GM19468 (cell line): ENCODE measurements at regions not wholly inside any gene's neighbourhood (a gene's known extent, or its start where the extent isn't known, plus 50 kb on each side); places are given as distances from the start of the nearest gene placed in this dataset.
"Not testable (repeated sequence)": the region's sequence is repeated elsewhere in the genome, so short reads cannot be mapped to it uniquely, and the experiment has no call there.

Source experiments
- ATAC-seq: cut with Tn5 transposase; IDR thresholded peaks from one replicate; pipeline ENCODE4 v1.9.1; 2021; ENCODE audit warnings: mild to moderate bottlenecking, moderate library complexity, moderate number of reproducible peaks; ENCODE audit not compliant: unreplicated experiment; ENCODE audit errors: extremely low read depth

DNA sequence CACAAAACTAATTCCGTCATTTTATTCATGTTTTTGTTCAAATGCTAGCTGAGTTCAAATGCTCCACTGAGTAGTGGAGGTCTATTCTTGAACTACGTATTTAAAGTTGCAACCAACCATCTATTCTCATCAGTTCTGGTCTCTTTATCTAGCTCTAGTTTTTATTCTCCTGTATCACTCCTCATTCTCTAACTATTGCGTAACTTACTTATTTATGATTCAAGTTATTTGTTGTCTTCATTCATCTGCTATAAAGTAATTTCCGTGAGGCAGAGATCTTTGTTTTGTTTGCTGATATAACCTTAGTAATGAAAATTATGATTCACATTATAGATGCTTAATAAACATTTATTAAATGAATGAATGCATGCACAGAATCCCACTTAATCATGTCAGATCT is 221.6 kb upstream of the ASCC3 start:
- no peak for ATAC-seq

- ATAC-seq: no peak
These were observed 227.2 kb upstream of the ASCC3 start for GRCh38 chr6:101108286-101108685.

GRCh38 chr6:101110814-101111213 is 229.7 kb upstream of the ASCC3 start:
- no peak for ATAC-seq

GRCh38 chr6:101113468-101114260 is 232.5 kb upstream of the ASCC3 start:
- no peak for ATAC-seq

DNA sequence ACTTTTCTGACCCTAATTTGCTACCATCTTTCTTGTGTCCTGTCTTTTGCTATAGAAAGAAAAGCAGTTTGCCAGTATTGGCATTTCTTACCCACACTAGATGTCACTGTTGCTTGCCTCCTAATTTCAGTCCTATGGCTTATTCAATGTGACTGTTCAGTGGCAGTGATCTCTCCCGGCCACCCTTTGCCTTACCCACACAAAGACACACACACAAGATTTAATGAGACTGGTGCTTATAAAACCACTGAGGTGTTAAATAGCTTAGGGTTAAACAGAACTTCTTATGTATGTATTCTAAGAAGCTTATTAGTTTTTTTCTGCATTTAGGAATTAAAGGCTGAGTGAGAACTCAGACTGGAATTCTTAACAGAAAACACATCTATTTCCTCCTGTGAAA is 233.6 kb upstream of the ASCC3 start:
- ATAC-seq: no peak

GRCh38 chr6:101116337-101116736 is 235.2 kb upstream of the ASCC3 start:
- ATAC-seq: no peak

GRCh38 chr6:101117393-101118135 is 236.4 kb upstream of the ASCC3 start:
- ATAC-seq: no peak

DNA sequence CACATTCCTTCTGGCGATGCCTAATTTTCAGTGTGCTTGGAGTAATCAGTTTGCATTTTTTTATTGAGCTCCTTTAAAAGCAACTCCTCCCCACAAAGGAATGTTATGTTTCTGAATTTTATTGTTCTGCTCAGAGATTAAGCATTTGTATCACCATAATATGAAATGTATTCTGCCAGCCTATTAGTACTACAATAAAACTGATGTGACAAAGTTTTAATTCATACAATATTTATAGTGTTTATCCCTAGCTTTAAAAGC is 236.9 kb upstream of the ASCC3 start:
- ATAC-seq: no peak

- ATAC-seq: no peak
These were observed 239.6 kb upstream of the ASCC3 start for GRCh38 chr6:101120747-101121146.

DNA sequence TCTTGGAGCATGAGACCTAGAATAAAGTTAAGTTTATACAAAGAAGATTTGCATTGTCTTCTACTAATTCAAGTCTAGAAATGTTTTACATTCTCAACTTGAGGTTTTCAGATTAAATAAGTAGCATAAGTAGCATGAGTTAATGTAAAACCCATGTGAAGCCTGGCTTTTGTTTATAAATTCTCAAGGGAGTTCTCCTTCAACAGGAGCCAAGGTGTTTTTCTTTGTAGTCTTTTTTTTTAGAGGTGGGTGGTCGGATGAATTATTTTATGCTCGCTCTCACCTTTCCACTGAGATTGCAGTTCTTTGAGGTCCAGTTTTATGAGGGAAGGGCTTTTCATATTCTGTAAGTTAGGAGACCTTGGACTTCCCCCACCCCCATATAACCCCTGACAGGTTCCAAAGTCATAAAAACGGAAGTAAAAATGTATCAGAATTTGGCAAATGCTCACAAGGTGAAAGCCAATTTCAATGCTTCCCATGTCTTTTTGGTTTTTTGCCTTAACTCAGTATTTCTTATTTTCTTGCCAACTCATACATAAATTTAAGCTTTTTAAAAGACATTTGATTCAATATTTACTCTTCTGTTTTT is 244.3 kb upstream of the ASCC3 start:
- ATAC-seq: no peak

DNA sequence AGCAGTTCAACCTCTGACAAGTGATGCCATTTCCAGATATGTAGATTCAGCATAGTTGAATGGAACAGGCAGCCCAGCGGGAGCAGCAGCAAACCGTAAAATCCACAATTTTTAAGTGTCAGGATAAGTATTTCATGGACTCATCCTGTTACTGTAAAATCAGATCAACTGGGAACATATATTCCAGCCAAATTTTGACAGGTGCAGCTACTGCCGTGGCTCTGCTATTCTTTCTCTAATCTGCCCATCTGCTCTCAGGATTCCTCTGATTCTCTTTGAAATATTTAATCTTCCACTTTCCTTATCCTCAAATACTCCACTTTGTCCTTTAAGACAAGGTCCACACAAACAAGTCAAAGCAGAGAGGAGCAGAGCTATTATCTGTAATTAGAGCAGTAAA is 245.4 kb upstream of the ASCC3 start:
- no peak for ATAC-seq

- ATAC-seq: no peak
These were observed 248.7 kb upstream of the ASCC3 start for GRCh38 chr6:101129851-101130250.

DNA sequence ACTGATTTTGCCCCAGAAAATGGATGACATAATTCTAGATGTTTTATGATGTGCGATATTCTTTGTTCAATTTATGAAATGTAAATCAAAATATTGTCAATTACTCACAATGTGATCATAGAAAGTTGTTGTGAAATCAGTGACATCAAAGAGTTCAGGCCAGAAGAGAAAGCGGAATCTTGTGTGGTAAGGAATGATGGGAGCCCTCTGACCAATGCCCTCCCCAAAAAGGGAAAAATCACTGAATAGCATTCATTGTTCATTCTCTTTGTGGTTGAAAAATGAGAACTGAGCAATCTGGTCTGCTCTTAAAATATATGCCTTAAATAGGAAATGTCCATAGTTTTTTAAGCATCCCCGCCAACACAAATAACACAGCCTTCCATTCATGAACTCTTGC is 247.1 kb upstream of the GRIK2 start:
- no peak for ATAC-seq

DNA sequence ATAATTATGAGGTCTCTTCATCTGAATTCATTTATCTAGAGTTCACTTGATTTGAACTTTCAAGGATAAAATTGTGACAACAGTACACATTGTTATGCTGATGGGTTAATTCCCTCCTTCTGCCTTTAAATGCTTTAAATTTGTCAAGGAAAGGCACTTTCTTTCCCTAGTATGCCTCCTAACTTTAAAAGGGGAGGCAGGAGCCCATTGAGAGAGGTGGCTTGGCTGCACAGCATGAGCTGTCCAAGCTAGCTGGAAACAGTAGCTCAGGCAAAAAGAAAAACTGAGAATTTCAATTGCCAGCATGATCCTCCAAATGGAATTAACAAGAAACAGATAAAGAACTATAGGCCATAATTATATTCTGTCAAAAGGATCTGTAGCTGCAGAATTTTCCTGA is 243.3 kb upstream of the GRIK2 start:
- ATAC-seq: no peak

DNA sequence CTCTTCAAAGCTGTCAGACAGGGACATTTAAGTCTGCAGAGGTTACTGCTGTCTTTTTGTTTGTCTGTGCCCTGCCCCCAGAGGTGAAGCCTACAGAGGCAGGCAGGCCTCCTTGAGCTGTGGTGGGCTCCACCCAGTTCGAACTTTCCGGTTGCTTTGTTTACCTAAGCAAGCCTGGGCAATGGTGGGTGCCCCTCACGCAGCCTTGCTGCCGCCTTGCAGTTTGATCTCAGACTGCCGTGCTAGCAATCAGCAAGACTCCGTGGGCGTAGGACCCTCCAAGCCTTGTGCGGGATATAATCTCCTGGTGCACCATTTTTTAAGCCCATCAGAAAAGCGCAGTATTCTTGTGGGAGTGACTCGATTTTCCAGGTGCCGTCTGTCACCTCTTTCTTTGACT is 235.9 kb upstream of the GRIK2 start:
- not testable (repeated sequence) for ATAC-seq

GRCh38 chr6:101163611-101164010 is 229.9 kb upstream of the GRIK2 start:
- no peak for ATAC-seq

DNA sequence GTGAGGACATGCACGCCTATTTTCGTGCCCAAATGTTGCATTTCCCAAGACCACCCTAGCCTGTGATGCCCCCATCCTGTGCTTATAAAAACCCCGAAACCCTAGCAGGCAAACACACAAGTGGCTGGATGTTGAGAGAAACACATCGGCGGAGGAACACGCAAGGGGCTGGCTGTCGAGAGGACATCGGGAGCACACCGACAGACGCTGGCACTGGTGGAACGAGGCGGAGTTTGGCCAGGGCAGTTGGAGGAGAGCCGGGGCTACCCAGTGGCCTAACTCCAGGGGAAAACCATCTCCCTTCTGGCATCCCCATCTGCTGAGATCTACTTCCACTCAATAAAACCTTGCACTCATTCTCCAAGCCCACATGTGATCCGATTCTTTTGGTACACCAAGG is 225.9 kb upstream of the GRIK2 start:
- ATAC-seq: no peak

GRCh38 chr6:101171049-101171448 is 222.5 kb upstream of the GRIK2 start:
- ATAC-seq: not testable (repeated sequence)

DNA sequence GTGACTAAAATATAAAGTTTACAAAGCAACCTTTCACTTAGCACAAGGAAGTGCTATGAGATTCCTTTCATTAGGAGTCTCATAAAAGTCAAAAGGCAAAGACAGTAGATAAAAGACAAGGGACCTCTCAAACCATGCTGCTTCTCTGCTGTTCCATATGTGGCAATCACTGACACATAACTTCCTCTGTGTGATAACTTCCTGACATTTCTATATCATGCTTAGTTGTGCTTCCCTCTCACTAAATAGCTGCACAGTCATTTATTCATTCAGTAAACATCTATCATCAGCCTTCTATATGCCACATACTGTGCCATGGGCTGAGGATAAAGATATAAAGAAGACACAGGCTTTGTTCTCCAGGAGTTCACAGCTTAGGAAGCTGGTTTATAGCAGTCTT is 214.8 kb upstream of the GRIK2 start:
- ATAC-seq: no peak

DNA sequence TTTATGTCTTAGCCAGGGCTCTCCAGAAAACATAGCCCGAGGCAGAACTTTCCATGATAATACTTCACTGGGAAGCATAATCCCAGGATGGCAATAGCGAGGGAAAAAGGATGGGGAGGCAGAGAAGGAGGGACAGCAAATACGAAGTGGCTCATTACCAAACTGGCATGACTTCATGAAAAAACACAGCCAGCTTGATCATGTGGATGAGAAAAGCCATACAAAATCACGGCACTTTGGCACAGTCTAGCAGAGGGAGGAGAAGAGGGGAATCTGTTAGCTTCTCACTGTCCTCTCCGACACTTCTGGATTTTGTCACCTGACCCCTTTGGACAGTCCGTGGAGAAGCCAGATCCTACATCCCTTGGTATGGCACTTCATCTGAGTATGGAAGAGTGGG is 212.5 kb upstream of the GRIK2 start:
- no peak for ATAC-seq

DNA sequence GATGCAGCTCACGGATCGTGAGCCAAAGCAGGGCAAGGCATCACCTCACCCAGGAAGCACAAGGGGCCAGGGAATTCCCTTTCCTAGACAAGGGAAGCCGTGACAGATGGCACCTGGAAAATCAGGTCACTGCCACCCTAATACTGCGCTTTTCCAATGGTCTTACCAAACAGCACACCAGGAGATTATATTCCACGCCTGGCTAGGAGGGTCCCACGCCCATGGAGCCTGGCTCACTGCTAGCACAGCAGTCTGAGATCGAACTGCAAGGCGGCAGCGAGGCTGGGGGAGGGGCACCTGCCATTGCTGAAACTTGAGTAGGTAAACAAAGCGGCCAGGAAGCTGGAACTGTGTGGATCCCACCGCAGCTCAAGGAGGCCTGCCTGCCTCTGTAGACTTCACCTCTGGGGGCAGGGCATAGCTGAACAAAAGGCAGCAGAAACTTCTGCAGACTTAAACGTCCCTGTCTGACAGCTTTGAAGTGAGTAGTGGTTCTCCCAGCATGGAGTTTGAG is 205.2 kb upstream of the GRIK2 start:
- not testable (repeated sequence) for ATAC-seq
